MCF 10A (cell line): ENCODE measurements at regions not wholly inside any gene's neighbourhood (a gene's known extent, or its start where the extent isn't known, plus 50 kb on each side); places are given as distances from the start of the nearest gene placed in this dataset.

Experiments
- BruUV-seq: library from RNA; stranded (reverse); fragments of 400-500 nt; replicated peaks from 2 replicates; lab custom pipeline; 2021; lab: Mats Ljungman, UMichigan
- CTCF ChIA-PET: fragments of 300-600 bp; sonication (Branson Sonifier 250); formaldehyde crosslinking; extraction: SDS; loops from one replicate; lab custom pipeline; 2021; ENCODE audit warnings: antibody characterized with exemption, inconsistent platforms; lab: Yijun Ruan, JAX
- POLR2A ChIA-PET: fragments of 300-600, 350-650 bp; sonication (Branson Sonifier 250); formaldehyde crosslinking; extraction: SDS; loops from one replicate; lab custom pipeline; 2020; ENCODE audit warnings: antibody characterized with exemption, inconsistent platforms; lab: Yijun Ruan, JAX
- DNase-seq: peaks from one replicate; pipeline ENCODE4 v3.0.0-alpha.2; 2018; ENCODE audit not compliant: unreplicated experiment
- H3K27ac Mint-ChIP-seq: one replicate; pipeline ENCODE4 v1.8.0; 2022; ENCODE audit warnings: mild to moderate bottlenecking, low read depth, mixed read lengths; ENCODE audit not compliant: unreplicated experiment
- H3K27me3 Mint-ChIP-seq: one replicate; pipeline ENCODE4 v1.8.0; 2022; ENCODE audit warnings: mixed read lengths; ENCODE audit not compliant: insufficient read depth, unreplicated experiment
- H3K36me3 Mint-ChIP-seq: one replicate; pipeline ENCODE4 v1.8.0; 2022; ENCODE audit warnings: mild to moderate bottlenecking, moderate library complexity, mixed read lengths; ENCODE audit not compliant: insufficient read depth, unreplicated experiment
- H3K4me1 Mint-ChIP-seq: one replicate; pipeline ENCODE4 v1.8.0; 2022; ENCODE audit warnings: mixed read lengths; ENCODE audit not compliant: insufficient read depth, unreplicated experiment
- H3K4me3 Mint-ChIP-seq: one replicate; pipeline ENCODE4 v1.8.0; 2022; ENCODE audit warnings: mild to moderate bottlenecking, moderate library complexity, mixed read lengths; ENCODE audit not compliant: unreplicated experiment
- H3K9me3 Mint-ChIP-seq: one replicate; pipeline ENCODE4 v1.8.0; 2022; ENCODE audit warnings: mixed read lengths; ENCODE audit not compliant: unreplicated experiment
- intact Hi-C: fragments of 100-400 bp; cut with micrococcal nuclease; formaldehyde crosslinking; loops from 2 replicates; pipeline ENCODE4 v1.14.1; 2022
- TF ChIP-seq, protein P1 (sequence below): fragments of 200-600 bp; IDR thresholded peaks from one replicate; pipeline ENCODE4 v1.8.0; 2022; ENCODE audit warnings: antibody characterized with exemption, mild to moderate bottlenecking; ENCODE audit not compliant: unreplicated experiment

DNA sequence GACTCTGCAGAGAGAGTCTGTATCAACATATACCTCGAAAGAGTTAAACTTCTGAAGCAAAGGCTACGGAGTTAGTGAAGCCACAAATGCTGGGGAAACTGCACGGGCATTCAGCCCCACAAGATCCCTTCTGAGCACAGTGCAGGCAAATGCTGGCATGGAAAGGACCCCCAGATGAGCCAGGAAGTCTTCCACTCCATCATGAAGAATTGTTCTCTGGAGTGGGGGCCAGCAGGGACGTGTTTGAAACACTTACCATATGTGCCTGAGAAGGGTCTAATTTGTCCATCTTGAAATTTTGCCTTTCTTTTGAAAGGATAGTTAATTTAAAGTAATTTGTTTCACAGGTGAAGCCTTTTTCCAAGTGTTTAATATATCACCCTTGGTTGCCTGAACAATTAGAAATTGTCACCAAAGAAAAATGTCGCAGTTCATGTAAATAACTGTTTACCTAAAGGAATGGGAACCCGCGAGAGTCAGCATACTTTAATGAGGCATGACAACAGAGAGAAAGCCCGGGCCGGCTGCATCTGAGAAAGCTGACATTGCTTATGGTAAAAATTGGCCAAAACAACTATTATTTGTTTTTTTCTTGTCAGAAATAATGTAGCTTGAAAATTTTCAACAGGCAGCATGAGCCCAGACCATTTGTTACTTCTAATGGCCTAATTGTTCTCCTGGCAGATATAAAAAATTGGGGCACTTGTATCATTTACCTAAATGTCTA is 287.6 kb upstream of the MGMT start:
- Mint-ChIP-seq H3K4me3 (no peak overlapping the region), H3K36me3 (no peaks in the 10 kb centered on the region), H3K27ac (no peak overlapping the region), H3K9me3 (no peaks in the 10 kb centered on the region), H3K4me1 (peaks cover 8% of the 10 kb centered on the region), H3K27me3 (no peaks in the 10 kb centered on the region)
- no TSS peak for BruUV-seq
- CTCF ChIA-PET = interaction anchor here (0.7 kb wide), 1 partner anchor 917 kb away, joined by 3 read pairs; no protein-coding TSS in a partner anchor
- POLR2A ChIA-PET = no interaction called here
- no peak for DNase-seq
- intact Hi-C loops = no loop called here
- TF ChIP-seq, protein P1, sequence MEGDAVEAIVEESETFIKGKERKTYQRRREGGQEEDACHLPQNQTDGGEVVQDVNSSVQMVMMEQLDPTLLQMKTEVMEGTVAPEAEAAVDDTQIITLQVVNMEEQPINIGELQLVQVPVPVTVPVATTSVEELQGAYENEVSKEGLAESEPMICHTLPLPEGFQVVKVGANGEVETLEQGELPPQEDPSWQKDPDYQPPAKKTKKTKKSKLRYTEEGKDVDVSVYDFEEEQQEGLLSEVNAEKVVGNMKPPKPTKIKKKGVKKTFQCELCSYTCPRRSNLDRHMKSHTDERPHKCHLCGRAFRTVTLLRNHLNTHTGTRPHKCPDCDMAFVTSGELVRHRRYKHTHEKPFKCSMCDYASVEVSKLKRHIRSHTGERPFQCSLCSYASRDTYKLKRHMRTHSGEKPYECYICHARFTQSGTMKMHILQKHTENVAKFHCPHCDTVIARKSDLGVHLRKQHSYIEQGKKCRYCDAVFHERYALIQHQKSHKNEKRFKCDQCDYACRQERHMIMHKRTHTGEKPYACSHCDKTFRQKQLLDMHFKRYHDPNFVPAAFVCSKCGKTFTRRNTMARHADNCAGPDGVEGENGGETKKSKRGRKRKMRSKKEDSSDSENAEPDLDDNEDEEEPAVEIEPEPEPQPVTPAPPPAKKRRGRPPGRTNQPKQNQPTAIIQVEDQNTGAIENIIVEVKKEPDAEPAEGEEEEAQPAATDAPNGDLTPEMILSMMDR = no peak

GRCh38 chr10:129179972-129180678 is 286.9 kb upstream of the MGMT start:
- ChIA-PET CTCF (interaction anchor here (0.6 to 0.7 kb wide), 2 partner anchors 918 to 1410 kb away, joined by 3 to 4 read pairs; no protein-coding TSS in a partner anchor), POLR2A (no interaction called here)
- no peaks in the 10 kb centered on the region for H3K36me3 Mint-ChIP-seq
- intact Hi-C loops = no loop called here
- no peak for DNase-seq
- H3K4me1 Mint-ChIP-seq = peaks cover under 1% of the 10 kb centered on the region
- H3K27me3 Mint-ChIP-seq = no peaks in the 10 kb centered on the region
- no TSS peak for BruUV-seq
- no peaks in the 10 kb centered on the region for H3K9me3 Mint-ChIP-seq
- TF ChIP-seq, protein P1 = no peak
- no peak overlapping the region for H3K27ac Mint-ChIP-seq
- H3K4me3 Mint-ChIP-seq = no peak overlapping the region

DNA sequence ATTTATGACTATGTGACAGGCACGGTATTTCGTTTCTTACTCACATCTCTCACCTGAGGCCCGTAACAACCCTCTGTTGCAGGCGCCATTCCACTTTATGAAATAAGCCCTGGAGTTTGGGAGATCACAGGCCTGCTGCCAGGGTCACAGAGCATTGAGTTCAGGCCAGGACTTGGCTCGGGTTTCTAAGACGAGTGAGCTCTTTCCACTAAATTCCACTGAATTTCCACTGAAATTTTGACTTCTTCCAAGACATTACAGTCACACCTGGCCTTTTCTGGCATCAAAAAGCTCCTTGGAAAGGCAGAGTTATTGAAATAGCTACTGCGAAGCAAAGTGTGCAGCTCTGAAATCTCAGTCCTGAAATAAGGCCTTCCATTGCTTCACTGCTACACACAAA is 282.8 kb upstream of the MGMT start:
- Mint-ChIP-seq H3K4me3 (no peak overlapping the region), H3K36me3 (no peaks in the 10 kb centered on the region), H3K9me3 (peaks cover 26% of the 10 kb centered on the region), H3K4me1 (no peaks in the 10 kb centered on the region), H3K27me3 (no peaks in the 10 kb centered on the region), H3K27ac (no peak overlapping the region)
- TF ChIP-seq, protein P1 = no peak
- CTCF ChIA-PET = no interaction called here
- no TSS peak for BruUV-seq
- DNase-seq = no peak
- POLR2A ChIA-PET = interaction anchor here (1.5 kb wide), 1 partner anchor 8 kb away, joined by 8 read pairs; no protein-coding TSS in a partner anchor
- intact Hi-C loops = no loop called here

DNA sequence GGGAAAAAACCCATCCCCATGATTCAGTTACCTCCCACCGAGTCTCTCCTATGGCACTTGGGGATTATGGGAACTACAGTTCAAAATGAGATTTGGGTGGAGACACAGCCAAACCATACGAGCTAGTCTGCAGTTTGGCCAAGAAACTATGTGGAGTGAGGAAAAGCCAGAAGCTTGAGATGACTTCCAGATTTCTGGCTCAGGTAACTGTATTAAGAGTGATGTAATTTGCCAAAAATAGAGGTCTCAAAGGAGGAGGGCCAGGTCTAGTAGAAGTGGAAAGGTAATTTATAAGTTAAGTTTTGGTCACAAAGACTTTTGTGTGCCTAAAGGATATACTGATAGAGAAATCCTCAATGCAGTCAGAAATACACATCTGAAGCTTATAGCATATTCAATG is 279.7 kb upstream of the MGMT start:
- no TSS peak for BruUV-seq
- DNase-seq = no peak
- ChIA-PET CTCF (interaction anchor here (0.6 kb wide), 1 partner anchor 8 kb away, joined by 3 read pairs; no protein-coding TSS in a partner anchor), POLR2A (no interaction called here)
- no peaks in the 10 kb centered on the region for H3K36me3 Mint-ChIP-seq
- no peaks in the 10 kb centered on the region for H3K27me3 Mint-ChIP-seq
- TF ChIP-seq, protein P1 = no peak
- peaks cover 26% of the 10 kb centered on the region for H3K9me3 Mint-ChIP-seq
- intact Hi-C loops = no loop called here
- H3K4me3 Mint-ChIP-seq = no peak overlapping the region
- H3K27ac Mint-ChIP-seq = no peak overlapping the region
- H3K4me1 Mint-ChIP-seq = peaks cover 16% of the 10 kb centered on the region
